Adrenal gland (tissue), 9 donors: ENCODE measurements at regions not wholly inside any gene's neighbourhood (a gene's known extent, or its start where the extent isn't known, plus 50 kb on each side); places are given as distances from the start of the nearest gene placed in this dataset.
A peak's percentile ranks its signal among the peaks of the same experiment; 100 is the strongest.
"Not testable (repeated sequence)": the region's sequence is repeated elsewhere in the genome, so short reads cannot be mapped to it uniquely, and the experiment has no call there.

ENCODE experiments used
- DNase-seq, 7 donors: peaks; one replicate each; pipeline ENCODE4 v3.0.0-alpha.2; 2019 to 2020
- H3K27ac ChIP-seq, 5 donors: fragments of 200-600 bp; sonication (generic) in 4 of 5; 1 replicate in 3 of 5; 2 replicates in 2 of 5; pipeline versions ENCODE4 v1.5.1 to v1.8.0; 2016 to 2020; ENCODE audit warnings: mild to moderate bottlenecking in 1 of 5
- H3K27me3 ChIP-seq: fragments of 200-600 bp; 2 replicates; pipeline ENCODE4 v1.8.0; 2021
- H3K36me3 ChIP-seq, 2 donors: fragments of 200-600 bp; replicated peaks in 1 of 2; 1 replicate in 1 of 2; 2 replicates in 1 of 2; pipeline versions ENCODE4 v1.5.1 to v1.8.0; 2018 to 2022
- H3K4me1 ChIP-seq, 2 donors: fragments of 200-600 bp; replicated peaks in 1 of 2; 1 replicate in 1 of 2; 2 replicates in 1 of 2; pipeline versions ENCODE4 v1.5.1 to v1.8.0; 2018 to 2021
- H3K4me3 ChIP-seq, 4 donors: fragments of 200-600 bp; sonication (generic) in 3 of 4; one replicate each; pipeline ENCODE4 v1.5.1; 2016 to 2018
- H3K9me3 ChIP-seq, 3 donors: fragments of 200-600 bp; sonication (generic) in 1 of 3; replicated peaks in 1 of 3; 1 replicate in 2 of 3; 2 replicates in 1 of 3; pipeline versions ENCODE4 v1.5.1 to v1.8.0; 2016 to 2021
- POLR2A ChIP-seq, 2 donors: fragments of 450-650 bp; IDR thresholded peaks; one replicate each; pipeline ENCODE4 v1.6.1; 2017; ENCODE audit warnings: antibody characterized with exemption in 2 of 2, mild to moderate bottlenecking in 2 of 2, moderate library complexity in 1 of 2
- WGBS, 4 donors: extraction: QIAGEN DNeasy Blood & Tissue Kit in 2 of 4; methylation state at CpG; one replicate each; pipeline versions ENCODE4 v1.1.5 to v1.1.7; 2013 to 2017; 5-methylcytosine and 5-hydroxymethylcytosine counted together
- intact Hi-C, 2 donors: fragments of 100-400 bp; cut with DNase I; formaldehyde crosslinking; loops; one replicate each; pipeline versions ENCODE4 v1.14.1 to v1.15.0; 2022 to 2023
- TF ChIP-seq, protein P1 (sequence below), 6 experiments: fragments of 450-650 bp in 4 of 6; fragments of 200-600 bp in 2 of 6; sonication (generic) in 1 of 6; IDR thresholded peaks; 1 replicate in 5 of 6; 2 replicates in 1 of 6; pipeline versions ENCODE4 v1.5.1 to v1.8.0; 2016 to 2021; ENCODE audit warnings: antibody characterized with exemption in 6 of 6, mild to moderate bottlenecking in 2 of 6, moderate library complexity in 1 of 6
- donor health status: healthy with polysubstance abuse.
- donor health status: Bipolar disorder and iron deficiency.
- donor health status: DM: yes; HTN: yes; CAD: no.
- donor health status: DM: no; HTN: no; CAD: no.
- donor health status: DM: no; HTN: no; CAD: no.

GRCh38 chr14:103280278-103280928 lies 53.6 kb upstream of the EIF5 start:
- Histone ChIP-seq H3K9me3 (no peaks in the 10 kb centered on the region), H3K27me3 (peaks cover 4% of the 10 kb centered on the region), H3K27ac (no peak overlapping the region), H3K4me1 (peaks cover 8 to 11% of the 10 kb centered on the region in 2 donors), H3K36me3 (no peaks in the 10 kb centered on the region), H3K4me3 (no peak overlapping the region)
- intact Hi-C loops: no loop called here
- no peak for TF ChIP-seq POLR2A (IDR thresholded peaks at IDR 0.05)
- TF ChIP-seq, protein P1, sequence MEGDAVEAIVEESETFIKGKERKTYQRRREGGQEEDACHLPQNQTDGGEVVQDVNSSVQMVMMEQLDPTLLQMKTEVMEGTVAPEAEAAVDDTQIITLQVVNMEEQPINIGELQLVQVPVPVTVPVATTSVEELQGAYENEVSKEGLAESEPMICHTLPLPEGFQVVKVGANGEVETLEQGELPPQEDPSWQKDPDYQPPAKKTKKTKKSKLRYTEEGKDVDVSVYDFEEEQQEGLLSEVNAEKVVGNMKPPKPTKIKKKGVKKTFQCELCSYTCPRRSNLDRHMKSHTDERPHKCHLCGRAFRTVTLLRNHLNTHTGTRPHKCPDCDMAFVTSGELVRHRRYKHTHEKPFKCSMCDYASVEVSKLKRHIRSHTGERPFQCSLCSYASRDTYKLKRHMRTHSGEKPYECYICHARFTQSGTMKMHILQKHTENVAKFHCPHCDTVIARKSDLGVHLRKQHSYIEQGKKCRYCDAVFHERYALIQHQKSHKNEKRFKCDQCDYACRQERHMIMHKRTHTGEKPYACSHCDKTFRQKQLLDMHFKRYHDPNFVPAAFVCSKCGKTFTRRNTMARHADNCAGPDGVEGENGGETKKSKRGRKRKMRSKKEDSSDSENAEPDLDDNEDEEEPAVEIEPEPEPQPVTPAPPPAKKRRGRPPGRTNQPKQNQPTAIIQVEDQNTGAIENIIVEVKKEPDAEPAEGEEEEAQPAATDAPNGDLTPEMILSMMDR (IDR thresholded peaks at IDR 0.05): no peak
- 54 to 64% (median 60%) methylated on average over 15 of the region's 15 CpGs for WGBS, 4 donors
- DNase-seq: peak in 1 of 7 donors; percentile 7

DNA sequence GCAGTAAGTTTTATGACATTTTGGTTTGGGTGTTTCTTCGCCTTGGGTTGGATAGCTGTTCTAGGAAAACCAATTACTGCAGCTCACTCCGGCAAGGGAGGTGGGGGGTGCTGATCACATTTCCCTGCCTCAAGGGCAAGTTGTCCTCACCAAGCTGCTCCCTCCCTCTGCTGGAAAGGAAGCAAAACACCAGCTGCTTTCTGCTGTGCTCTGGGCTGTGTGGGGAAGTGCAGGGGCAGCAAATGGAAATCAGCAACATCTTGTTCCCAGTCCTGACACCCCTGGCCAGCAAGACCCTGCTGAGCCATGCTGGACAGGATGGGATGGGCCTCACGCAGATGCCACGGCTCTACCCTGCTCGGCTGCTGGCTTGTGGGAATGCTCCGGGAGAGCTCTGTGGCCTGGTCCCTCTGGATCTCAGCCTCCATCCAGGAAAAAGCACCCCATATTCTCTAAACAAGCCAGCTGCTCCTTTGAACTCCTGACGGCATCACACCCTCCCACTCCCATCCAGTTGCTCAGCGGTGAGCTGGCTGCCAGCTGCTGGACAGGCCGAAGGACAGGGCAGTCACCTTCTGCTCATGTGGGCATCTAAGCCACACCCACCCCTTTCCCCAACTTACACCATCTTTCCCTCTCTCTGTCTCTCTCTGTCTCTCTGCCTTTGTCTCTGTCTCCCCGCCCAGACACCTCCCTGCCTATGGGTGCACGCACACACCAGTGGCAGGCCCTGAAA lies 52.4 kb upstream of the EIF5 start:
- TF ChIP-seq POLR2A (IDR thresholded peaks at IDR 0.05): no peak
- TF ChIP-seq, protein P1 (IDR thresholded peaks at IDR 0.05): peak in 5 of 6 experiments; percentile 24 to 54 (median 48)
- intact Hi-C loops: no loop called here
- 61 to 77% (median 64%) methylated on average over 10 to 11 of the region's 11 CpGs for WGBS, 4 donors
- peaks cover 4% of the 10 kb centered on the region for H3K27me3 ChIP-seq
- DNase-seq: peak; percentile 40 to 78 (median 72)
- H3K9me3 ChIP-seq: no peaks in the 10 kb centered on the region
- H3K36me3 ChIP-seq: no peaks in the 10 kb centered on the region
- peaks cover 8 to 11% of the 10 kb centered on the region in 2 donors for H3K4me1 ChIP-seq
- H3K4me3 ChIP-seq: no peak overlapping the region
- peak overlapping the region in 1 of 5 donors; percentile 17 for H3K27ac ChIP-seq

DNA sequence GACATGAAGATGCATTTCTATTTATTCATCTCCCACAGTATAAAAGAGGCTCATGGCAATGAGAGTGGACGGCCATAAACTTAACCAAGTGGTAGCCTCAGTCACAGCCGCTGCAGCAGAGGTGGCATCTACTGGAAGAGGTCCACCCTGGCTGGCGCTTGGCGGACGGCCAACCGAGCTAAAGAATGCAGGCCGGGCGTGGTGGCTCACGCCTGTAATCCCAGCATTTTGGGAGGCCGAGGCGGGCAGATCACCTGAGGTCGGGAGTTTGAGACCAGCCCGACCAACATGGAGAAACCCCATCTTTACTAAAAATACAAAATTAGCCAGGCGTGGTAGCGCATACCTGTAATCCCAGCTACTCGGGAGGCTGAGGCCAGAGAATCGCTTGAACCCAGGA lies 51.7 kb upstream of the EIF5 start:
- H3K27me3 ChIP-seq, H3K9me3 ChIP-seq, intact Hi-C loops, H3K27ac ChIP-seq, H3K36me3 ChIP-seq, H3K4me3 ChIP-seq: not testable (repeated sequence)
- H3K4me1 ChIP-seq: peaks cover 8 to 11% of the 10 kb centered on the region in 2 donors
- peak in 2 of 7 donors; percentile 20 to 45 for DNase-seq
- WGBS, 4 donors: 85 to 93% (median 92%) methylated on average over 16 to 17 of the region's 17 CpGs

GRCh38 chr14:103282932-103283331 lies 51.1 kb upstream of the EIF5 start:
- no peaks in the 10 kb centered on the region for H3K9me3 ChIP-seq
- 80 to 85% (median 84%) methylated on average over 5 of the region's 5 CpGs for WGBS, 4 donors
- no peak overlapping the region for H3K27ac ChIP-seq
- H3K36me3 ChIP-seq: no peaks in the 10 kb centered on the region
- intact Hi-C loops: no loop called here
- peaks cover 4% of the 10 kb centered on the region for H3K27me3 ChIP-seq
- H3K4me3 ChIP-seq: no peak overlapping the region
- peaks cover 8 to 11% of the 10 kb centered on the region in 2 donors for H3K4me1 ChIP-seq
- TF ChIP-seq POLR2A (IDR thresholded peaks at IDR 0.05): no peak
- TF ChIP-seq, protein P1 (IDR thresholded peaks at IDR 0.05): no peak
- peak in 2 of 7 donors; percentile 6 to 9 for DNase-seq
